SKM-1 treated with dmso at 0.1 percent for 144 hours (cell line): ENCODE measurements at regions not wholly inside any gene's neighbourhood (a gene's known extent, or its start where the extent isn't known, plus 50 kb on each side); places are given as distances from the start of the nearest gene placed in this dataset.

ENCODE experiments used
- DNase-seq: peaks from one replicate; lab custom pipeline; 2025; ENCODE audit not compliant: unreplicated experiment; lab: John Stamatoyannopoulos, UW

- DNase-seq: no peak
Observed at GRCh38 chr10:8227246-8227645, 172.8 kb downstream of the GATA3 start.

- DNase-seq: no peak
Observed at GRCh38 chr10:8229153-8229552, 174.7 kb downstream of the GATA3 start.

- DNase-seq: no peak
Observed at GRCh38 chr10:8230902-8231301, 176.4 kb downstream of the GATA3 start.

- no peak for DNase-seq
Observed at GRCh38 chr10:8233049-8233448, 178.6 kb downstream of the GATA3 start.

- no peak for DNase-seq
Observed at GRCh38 chr10:8233832-8234259, 179.4 kb downstream of the GATA3 start.

GRCh38 chr10:8235253-8236027, 181.0 kb downstream of the GATA3 start:
- no peak for DNase-seq

GRCh38 chr10:8238986-8239385, 184.5 kb downstream of the GATA3 start:
- no peak for DNase-seq

- no peak for DNase-seq
Observed at GRCh38 chr10:8240861-8241260, 186.4 kb downstream of the GATA3 start.

GRCh38 chr10:8242295-8242872, 187.9 kb downstream of the GATA3 start:
- DNase-seq: no peak

GRCh38 chr10:8245131-8245813, 190.8 kb downstream of the GATA3 start:
- DNase-seq: no peak

- no peak for DNase-seq
Observed at GRCh38 chr10:8245814-8246142, 191.3 kb downstream of the GATA3 start.

- no peak for DNase-seq
Observed at GRCh38 chr10:8246548-8246947, 192.1 kb downstream of the GATA3 start.

GRCh38 chr10:8247191-8247590, 192.7 kb downstream of the GATA3 start:
- no peak for DNase-seq

- DNase-seq: no peak
Observed at GRCh38 chr10:8248868-8249267, 194.4 kb downstream of the GATA3 start.

- no peak for DNase-seq
Observed at GRCh38 chr10:8254350-8254749, 199.9 kb downstream of the GATA3 start.

GRCh38 chr10:8255301-8255700, 200.8 kb downstream of the GATA3 start:
- DNase-seq: no peak

- no peak for DNase-seq
Observed at GRCh38 chr10:8260645-8261044, 206.2 kb downstream of the GATA3 start.

- no peak for DNase-seq
Observed at GRCh38 chr10:8262317-8262716, 207.8 kb downstream of the GATA3 start.

GRCh38 chr10:8269976-8270375, 215.5 kb downstream of the GATA3 start:
- DNase-seq: no peak

GRCh38 chr10:8272794-8273425, 218.4 kb downstream of the GATA3 start:
- no peak for DNase-seq

GRCh38 chr10:8273749-8274148, 219.3 kb downstream of the GATA3 start:
- DNase-seq: no peak

- no peak for DNase-seq
Observed at GRCh38 chr10:8275911-8276310, 221.4 kb downstream of the GATA3 start.
